PC-3 (cell line): ENCODE measurements at regions not wholly inside any gene's neighbourhood (a gene's known extent, or its start where the extent isn't known, plus 50 kb on each side); places are given as distances from the start of the nearest gene placed in this dataset.

Experiments
- ATAC-seq: fragments of 200-7000 bp; cut with Tn5 transposase; 2 replicates; pipeline ENCODE4 v1.9.1; 2020; ENCODE audit warnings: mild to moderate bottlenecking, moderate library complexity
- BruUV-seq: library from RNA; stranded (reverse); fragments of 400-500 nt; replicated peaks from 2 replicates; lab custom pipeline; 2021; lab: Mats Ljungman, UMichigan
- CTCF ChIA-PET: fragments of 300-600 bp; sonication (Branson Sonifier 250); formaldehyde crosslinking; loops from one replicate; lab custom pipeline; 2022; ENCODE audit warnings: antibody characterized with exemption; lab: Charles Lee
- POLR2A ChIA-PET: fragments of 300-600 bp; sonication (Branson Sonifier 250); formaldehyde crosslinking; loops from one replicate; lab custom pipeline; 2022; ENCODE audit warnings: antibody characterized with exemption; ENCODE audit not compliant: unreplicated experiment; lab: Charles Lee
- DNase-seq: peaks from one replicate; pipeline ENCODE4 v3.0.0-alpha.2; 2015
- H2AFZ ChIP-seq: fragments of 300-600 bp; sonication (generic); 2 replicates; pipeline ENCODE4 v1.6.0; 2016; ENCODE audit warnings: antibody characterized with exemption, low read length
- H3F3A ChIP-seq: fragments of 300-600 bp; sonication (generic); one replicate; pipeline ENCODE4 v1.6.0; 2017; ENCODE audit warnings: antibody characterized with exemption, low read length, control low read depth, mild to moderate bottlenecking; ENCODE audit not compliant: unreplicated experiment
- H3K27ac ChIP-seq: fragments of 300-600 bp; sonication (generic); 2 replicates; pipeline ENCODE4 v1.5.1; 2016; ENCODE audit warnings: mild to moderate bottlenecking, low read length
- H3K27me3 ChIP-seq: fragments of 300-600 bp; sonication (generic); 2 replicates; pipeline ENCODE4 v1.6.1; 2016; ENCODE audit warnings: low read length, mixed read lengths
- H3K36me3 ChIP-seq: fragments of 300-600 bp; sonication (generic); 2 replicates; pipeline ENCODE4 v1.6.1; 2016; ENCODE audit warnings: low read depth, mixed run types, low read length, mixed read lengths
- H3K4me1 ChIP-seq: fragments of 300-600 bp; sonication (generic); 2 replicates; pipeline ENCODE4 v1.5.1; 2016; ENCODE audit warnings: low read length; ENCODE audit not compliant: insufficient read depth
- H3K4me2 ChIP-seq: fragments of 300-600 bp; sonication (generic); 2 replicates; pipeline ENCODE4 v1.6.0; 2016; ENCODE audit warnings: low read length
- H3K4me3 ChIP-seq: fragments of 300-600 bp; sonication (generic); 2 replicates; pipeline ENCODE4 v1.5.1; 2016; ENCODE audit warnings: mild to moderate bottlenecking, low read length, mixed read lengths
- H3K79me2 ChIP-seq: fragments of 300-600 bp; sonication (generic); 2 replicates; pipeline ENCODE4 v1.6.1; 2017; ENCODE audit warnings: low read length, mixed read lengths
- H3K9ac ChIP-seq: fragments of 300-600 bp; sonication (generic); 2 replicates; pipeline ENCODE4 v1.6.0; 2016; ENCODE audit warnings: mild to moderate bottlenecking, low read length
- H3K9me2 ChIP-seq: fragments of 300-600 bp; sonication (generic); replicated peaks from 2 replicates; pipeline ENCODE4 v1.6.1; 2016; ENCODE audit warnings: mixed run types, low read length, mixed read lengths
- H3K9me3 ChIP-seq: fragments of 300-600 bp; sonication (generic); 2 replicates; pipeline ENCODE4 v1.6.1; 2016; ENCODE audit warnings: low read length, mixed read lengths
- H4K20me1 ChIP-seq: fragments of 300-600 bp; sonication (generic); 2 replicates; pipeline ENCODE4 v1.6.1; 2016; ENCODE audit warnings: low read length, mixed read lengths
- CTCF ChIP-seq: fragments of 300-600 bp; sonication (generic); conservative IDR thresholded peaks from 2 replicates; pipeline ENCODE4 v1.5.1; 2017; ENCODE audit warnings: antibody characterized with exemption, low read depth, mild to moderate bottlenecking, low read length
- EZH2 ChIP-seq: fragments of 300-600 bp; sonication (generic); IDR thresholded peaks from one replicate; pipeline ENCODE4 v1.6.1; 2017; ENCODE audit warnings: antibody characterized with exemption, mild to moderate bottlenecking, low read length; ENCODE audit not compliant: unreplicated experiment
- EZH2phosphoT487 ChIP-seq: fragments of 300-600 bp; sonication (generic); IDR thresholded peaks from 2 replicates; pipeline ENCODE4 v1.6.1; 2018; ENCODE audit warnings: mild to moderate bottlenecking, antibody characterized with exemption, low read length, borderline replicate concordance
- intact Hi-C: fragments of 100-400 bp; cut with micrococcal nuclease; formaldehyde crosslinking; loops from 2 replicates; pipeline ENCODE4 v1.9.0; 2023

- Histone ChIP-seq H3K79me2 (no peaks in the 10 kb centered on the region), H3F3A (no peaks in the 10 kb centered on the region), H3K36me3 (no peaks in the 10 kb centered on the region), H2AFZ (no peak overlapping the region), H3K9me3 (no peaks in the 10 kb centered on the region), H3K27me3 (no peaks in the 10 kb centered on the region; the same call in 1 of the 2 replicates), H3K4me1 (peaks cover 11% of the 10 kb centered on the region; the same call in 1 of the 2 replicates), H3K9me2 (no peaks in the 10 kb centered on the region), H3K27ac (no peak overlapping the region), H3K4me3 (no peak overlapping the region), H3K4me2 (no peak overlapping the region), H4K20me1 (no peaks in the 10 kb centered on the region), H3K9ac (no peak overlapping the region)
- no peak for DNase-seq
- intact Hi-C loops = loop anchor here (10.0 kb wide), 1 partner anchor 253 kb away; no protein-coding TSS in a partner anchor
- no peak for TF ChIP-seq EZH2
- TF ChIP-seq CTCF = no peak
- no peak for TF ChIP-seq EZH2phosphoT487
- POLR2A ChIA-PET = no interaction called here
- no TSS peak for BruUV-seq
- ATAC-seq = no peak
- CTCF ChIA-PET = no interaction called here
These were observed 385.7 kb downstream of the STK39 start for GRCh38 chr2:167861574-167862193.

- TF ChIP-seq EZH2 (no peak), CTCF (no peak), EZH2phosphoT487 (no peak)
- H4K20me1 ChIP-seq = no peaks in the 10 kb centered on the region
- no peaks in the 10 kb centered on the region for H3K9me2 ChIP-seq
- ATAC-seq (no peak), DNase-seq (no peak)
- no peak overlapping the region for H3K27ac ChIP-seq
- H3K9ac ChIP-seq = no peak overlapping the region
- no peaks in the 10 kb centered on the region for H3K9me3 ChIP-seq
- no peaks in the 10 kb centered on the region for H3F3A ChIP-seq
- H3K4me2 ChIP-seq = no peak overlapping the region
- ChIA-PET CTCF (no interaction called here), POLR2A (no interaction called here)
- peaks cover 11% of the 10 kb centered on the region; the same call in 1 of the 2 replicates for H3K4me1 ChIP-seq
- intact Hi-C loops = loop anchor here (10.0 kb wide), 1 partner anchor 255 kb away; no protein-coding TSS in a partner anchor
- no peaks in the 10 kb centered on the region for H3K79me2 ChIP-seq
- no peaks in the 10 kb centered on the region; the same call in 1 of the 2 replicates for H3K27me3 ChIP-seq
- H3K4me3 ChIP-seq = no peak overlapping the region
- no TSS peak for BruUV-seq
- H3K36me3 ChIP-seq = no peaks in the 10 kb centered on the region
- H2AFZ ChIP-seq = no peak overlapping the region
These were observed 387.3 kb downstream of the STK39 start for GRCh38 chr2:167860082-167860481.

GRCh38 chr2:167859676-167860075, 387.7 kb downstream of the STK39 start:
- H2AFZ ChIP-seq = no peak overlapping the region
- no peak overlapping the region for H3K27ac ChIP-seq
- no peaks in the 10 kb centered on the region for H3K9me3 ChIP-seq
- no peaks in the 10 kb centered on the region for H3K9me2 ChIP-seq
- H3K4me2 ChIP-seq = no peak overlapping the region
- no peak for TF ChIP-seq CTCF
- no peak for TF ChIP-seq EZH2
- intact Hi-C loops = loop anchor here (10.0 kb wide), 1 partner anchor 255 kb away; no protein-coding TSS in a partner anchor
- H3K27me3 ChIP-seq = no peaks in the 10 kb centered on the region; the same call in 1 of the 2 replicates
- no peak for ATAC-seq
- no peak overlapping the region for H3K4me3 ChIP-seq
- H3K36me3 ChIP-seq = no peaks in the 10 kb centered on the region
- H4K20me1 ChIP-seq = no peaks in the 10 kb centered on the region
- H3K4me1 ChIP-seq = peaks cover 11% of the 10 kb centered on the region; the same call in 1 of the 2 replicates
- BruUV-seq = no TSS peak
- DNase-seq = no peak
- no peaks in the 10 kb centered on the region for H3F3A ChIP-seq
- POLR2A ChIA-PET = no interaction called here
- H3K9ac ChIP-seq = no peak overlapping the region
- CTCF ChIA-PET = no interaction called here
- H3K79me2 ChIP-seq = no peaks in the 10 kb centered on the region
